ENCODE measurements at regions not wholly inside any gene's neighbourhood (a gene's known extent, or its start where the extent isn't known, plus 50 kb on each side); places are given as distances from the start of the nearest gene placed in this dataset.

DNA sequence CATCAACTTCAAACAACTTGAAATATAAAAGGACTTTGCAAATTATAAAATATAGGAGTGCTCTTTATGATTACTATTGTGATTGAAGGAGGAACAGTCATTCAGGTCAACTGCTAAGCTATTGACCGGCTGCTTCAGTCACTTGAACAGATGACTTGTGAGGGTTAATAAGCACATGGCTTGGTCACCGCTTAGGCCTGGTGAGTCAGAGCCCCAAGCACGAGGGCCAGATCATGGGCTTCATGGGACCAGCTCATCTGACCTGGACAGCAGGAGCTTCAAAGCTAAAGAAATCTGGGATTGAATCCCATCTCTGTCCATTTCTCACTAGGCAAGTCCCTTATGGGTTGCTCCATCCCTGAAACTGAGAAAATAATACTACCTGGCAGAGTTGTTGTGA is 60.4 kb upstream of the ADO start:
- Histone ChIP-seq H3K4me1 (no peaks in the 10 kb centered on the region), H3K4me3 (no peak overlapping the region), H3K36me3 (no peaks in the 10 kb centered on the region), H3K27me3 (no peaks in the 10 kb centered on the region), H3K9me3 (no peaks in the 10 kb centered on the region), H3K27ac (no peak overlapping the region)
- TF ChIP-seq, protein P1, sequence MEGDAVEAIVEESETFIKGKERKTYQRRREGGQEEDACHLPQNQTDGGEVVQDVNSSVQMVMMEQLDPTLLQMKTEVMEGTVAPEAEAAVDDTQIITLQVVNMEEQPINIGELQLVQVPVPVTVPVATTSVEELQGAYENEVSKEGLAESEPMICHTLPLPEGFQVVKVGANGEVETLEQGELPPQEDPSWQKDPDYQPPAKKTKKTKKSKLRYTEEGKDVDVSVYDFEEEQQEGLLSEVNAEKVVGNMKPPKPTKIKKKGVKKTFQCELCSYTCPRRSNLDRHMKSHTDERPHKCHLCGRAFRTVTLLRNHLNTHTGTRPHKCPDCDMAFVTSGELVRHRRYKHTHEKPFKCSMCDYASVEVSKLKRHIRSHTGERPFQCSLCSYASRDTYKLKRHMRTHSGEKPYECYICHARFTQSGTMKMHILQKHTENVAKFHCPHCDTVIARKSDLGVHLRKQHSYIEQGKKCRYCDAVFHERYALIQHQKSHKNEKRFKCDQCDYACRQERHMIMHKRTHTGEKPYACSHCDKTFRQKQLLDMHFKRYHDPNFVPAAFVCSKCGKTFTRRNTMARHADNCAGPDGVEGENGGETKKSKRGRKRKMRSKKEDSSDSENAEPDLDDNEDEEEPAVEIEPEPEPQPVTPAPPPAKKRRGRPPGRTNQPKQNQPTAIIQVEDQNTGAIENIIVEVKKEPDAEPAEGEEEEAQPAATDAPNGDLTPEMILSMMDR (IDR thresholded peaks at IDR 0.05): no peak
- no peak for TF ChIP-seq POLR2A (IDR thresholded peaks at IDR 0.05)
- no peak for DNase-seq
- intact Hi-C loops (cut with DNase I; ENCODE audit: low total_unique reads): no loop called here

DNA sequence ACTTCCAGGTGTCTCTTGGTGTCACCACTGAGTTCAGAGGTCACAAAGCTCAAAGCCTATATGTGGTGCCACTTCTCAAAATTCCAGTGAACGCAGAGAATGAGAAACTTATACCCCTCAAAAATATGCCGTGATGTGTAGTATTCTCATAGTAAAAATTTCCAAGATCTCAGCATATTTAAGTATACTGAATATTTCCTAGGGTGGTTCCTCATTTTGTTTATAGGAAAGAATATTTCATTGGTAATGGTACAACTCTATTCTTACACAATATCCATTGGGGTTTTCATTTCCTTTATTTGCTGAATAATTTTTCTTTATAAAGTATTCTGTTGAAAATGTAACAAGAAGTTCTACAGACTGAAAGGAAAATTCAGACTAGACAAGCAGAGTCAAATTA is 58.9 kb upstream of the ADO start:
- Histone ChIP-seq H3K4me1 (no peaks in the 10 kb centered on the region), H3K9me3 (no peaks in the 10 kb centered on the region), H3K36me3 (no peaks in the 10 kb centered on the region), H3K4me3 (no peak overlapping the region), H3K27me3 (no peaks in the 10 kb centered on the region), H3K27ac (no peak overlapping the region)
- no peak for DNase-seq
- TF ChIP-seq, protein P1 (IDR thresholded peaks at IDR 0.05): no peak
- TF ChIP-seq POLR2A (IDR thresholded peaks at IDR 0.05): no peak
- intact Hi-C loops (cut with DNase I; ENCODE audit: low total_unique reads): no loop called here

DNA sequence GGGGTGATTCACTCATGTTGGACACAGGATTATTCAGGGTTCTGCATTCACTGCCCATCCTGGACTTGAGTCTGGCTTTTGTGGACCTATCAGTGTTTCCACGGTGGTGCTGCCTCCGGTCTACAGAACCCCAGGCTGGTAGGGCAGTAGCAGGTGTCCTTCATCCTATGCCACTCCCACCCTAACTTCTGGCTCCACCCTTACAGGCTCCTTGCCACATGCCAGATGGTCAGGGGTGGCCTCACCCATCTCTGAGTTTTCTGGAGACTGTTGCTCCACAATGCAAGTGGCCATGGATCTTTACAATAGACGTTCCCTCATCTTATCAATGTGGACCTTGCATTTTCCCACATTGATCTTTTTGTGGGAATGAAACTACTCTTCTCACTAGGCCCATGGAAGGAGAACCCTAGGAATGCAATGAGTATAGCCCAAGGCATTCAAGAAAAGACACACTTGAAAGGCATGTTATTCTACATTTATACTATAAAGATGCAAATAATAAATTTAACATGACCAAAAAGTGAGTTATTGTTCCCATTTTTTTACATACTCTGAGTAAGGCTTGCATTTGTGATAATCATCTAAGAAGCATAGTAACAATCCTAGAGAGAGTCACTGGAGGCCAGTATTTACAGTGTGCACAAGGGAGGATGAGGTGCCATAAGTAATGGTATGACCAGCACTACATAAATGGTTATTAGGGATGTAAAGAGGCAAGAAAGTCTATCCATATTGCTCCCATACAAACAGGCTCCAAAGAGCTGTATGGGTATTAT is 57.4 kb upstream of the ADO start:
- Histone ChIP-seq H3K36me3 (no peaks in the 10 kb centered on the region), H3K4me3 (no peak overlapping the region), H3K9me3 (no peaks in the 10 kb centered on the region), H3K27ac (no peak overlapping the region), H3K4me1 (no peaks in the 10 kb centered on the region), H3K27me3 (no peaks in the 10 kb centered on the region)
- TF ChIP-seq, protein P1 (IDR thresholded peaks at IDR 0.05): no peak
- TF ChIP-seq POLR2A (IDR thresholded peaks at IDR 0.05): no peak
- DNase-seq: no peak
- intact Hi-C loops (cut with DNase I; ENCODE audit: low total_unique reads): no loop called here

DNA sequence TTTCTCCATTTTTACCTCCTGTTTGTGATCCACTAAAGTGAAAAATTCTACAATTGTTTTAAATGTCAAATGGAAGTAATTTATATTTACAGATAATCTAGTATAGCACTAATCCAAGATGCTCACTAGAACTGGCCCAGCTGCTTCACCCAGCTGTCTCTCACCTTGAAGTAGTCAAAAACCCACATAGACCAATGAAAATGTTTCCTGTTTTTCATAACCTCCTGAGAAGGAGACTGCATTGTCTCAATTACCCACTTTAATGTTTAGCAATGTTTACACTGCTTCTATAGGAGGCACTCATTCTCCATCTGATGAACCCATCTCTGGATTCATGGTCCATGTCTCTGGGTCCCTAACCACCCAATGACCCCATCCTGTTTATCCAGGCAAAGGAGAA is 56.1 kb upstream of the ADO start:
- DNase-seq: no peak
- no peaks in the 10 kb centered on the region for H3K4me1 ChIP-seq
- no peaks in the 10 kb centered on the region for H3K27me3 ChIP-seq

DNA sequence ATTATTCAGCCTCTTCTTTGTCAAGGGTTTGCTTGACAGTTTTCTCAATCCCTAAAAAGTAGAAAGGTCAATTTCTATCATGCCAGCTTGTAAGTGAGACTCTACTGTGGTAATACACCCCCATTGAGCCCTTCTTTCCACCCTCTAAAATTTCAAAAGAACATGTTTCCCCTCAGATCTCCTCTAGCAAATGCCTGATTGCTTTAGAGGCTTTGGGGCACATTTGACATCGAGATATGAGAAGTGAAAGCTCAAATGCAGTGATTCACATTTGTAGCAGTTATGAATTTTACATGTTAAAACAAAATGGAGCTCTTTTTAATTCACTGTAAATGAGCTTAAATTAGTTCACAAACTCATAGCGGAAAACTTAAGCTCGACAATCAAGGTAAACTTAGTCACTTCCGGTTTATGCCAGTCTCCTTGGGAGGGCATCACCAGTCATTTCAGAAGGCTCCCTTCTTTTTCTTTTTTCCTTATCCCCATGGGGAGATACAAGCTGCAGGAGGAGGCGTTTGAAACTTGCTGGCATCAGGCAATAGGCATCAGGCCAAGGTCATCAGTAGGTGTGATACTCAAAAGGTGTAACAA is 55.3 kb upstream of the ADO start:
- H3K4me1 ChIP-seq: no peaks in the 10 kb centered on the region
- TF ChIP-seq, protein P1 (IDR thresholded peaks at IDR 0.05): no peak
- TF ChIP-seq POLR2A (IDR thresholded peaks at IDR 0.05): no peak
- no peak for DNase-seq
- no peak overlapping the region for H3K4me3 ChIP-seq
- H3K27ac ChIP-seq: no peak overlapping the region
- no peaks in the 10 kb centered on the region for H3K27me3 ChIP-seq
- H3K9me3 ChIP-seq: no peaks in the 10 kb centered on the region
- intact Hi-C loops (cut with DNase I; ENCODE audit: low total_unique reads): no loop called here
- no peaks in the 10 kb centered on the region for H3K36me3 ChIP-seq

More for the DNA sequence above, 56.1 kb upstream of the ADO start:
- no peak overlapping the region for H3K4me3 ChIP-seq
- H3K27ac ChIP-seq: no peak overlapping the region
- no peaks in the 10 kb centered on the region for H3K9me3 ChIP-seq
- TF ChIP-seq, protein P1 (IDR thresholded peaks at IDR 0.05): no peak
- no peak for TF ChIP-seq POLR2A (IDR thresholded peaks at IDR 0.05)
- H3K36me3 ChIP-seq: no peaks in the 10 kb centered on the region
- intact Hi-C loops (cut with DNase I; ENCODE audit: low total_unique reads): no loop called here
